HG02610 (cell line): ENCODE measurements at regions not wholly inside any gene's neighbourhood (a gene's known extent, or its start where the extent isn't known, plus 50 kb on each side); places are given as distances from the start of the nearest gene placed in this dataset.

Experiments
- ATAC-seq: cut with Tn5 transposase; IDR thresholded peaks from one replicate; pipeline ENCODE4 v1.9.1; 2021; ENCODE audit warnings: mild to moderate bottlenecking, moderate library complexity; ENCODE audit not compliant: unreplicated experiment

GRCh38 chr3:30162579-30162978 lies 443.8 kb upstream of the TGFBR2 start:
- no peak for ATAC-seq

- ATAC-seq = no peak
Observed at GRCh38 chr3:30166535-30166934, 439.9 kb upstream of the TGFBR2 start.

- ATAC-seq = no peak
Observed at GRCh38 chr3:30167541-30168011, 438.8 kb upstream of the TGFBR2 start.

- ATAC-seq = no peak
Observed at GRCh38 chr3:30169487-30169886, 436.9 kb upstream of the TGFBR2 start.

- ATAC-seq = no peak
Observed at GRCh38 chr3:30170681-30171438, 435.5 kb upstream of the TGFBR2 start.

GRCh38 chr3:30174357-30174756 lies 432.0 kb upstream of the TGFBR2 start:
- ATAC-seq = no peak

GRCh38 chr3:30180310-30181177 lies 425.9 kb upstream of the TGFBR2 start:
- ATAC-seq = no peak

GRCh38 chr3:30181178-30181465 lies 425.3 kb upstream of the TGFBR2 start:
- no peak for ATAC-seq

GRCh38 chr3:30181581-30181980 lies 424.8 kb upstream of the TGFBR2 start:
- no peak for ATAC-seq

GRCh38 chr3:30183421-30183820 lies 423.0 kb upstream of the TGFBR2 start:
- ATAC-seq = no peak

GRCh38 chr3:30184091-30184810 lies 422.1 kb upstream of the TGFBR2 start:
- ATAC-seq = no peak

- no peak for ATAC-seq
Observed at GRCh38 chr3:30185872-30186271, 420.5 kb upstream of the TGFBR2 start.

- no peak for ATAC-seq
Observed at GRCh38 chr3:30186741-30187219, 419.6 kb upstream of the TGFBR2 start.

- ATAC-seq = no peak
Observed at GRCh38 chr3:30187366-30187765, 419.0 kb upstream of the TGFBR2 start.

- ATAC-seq = no peak
Observed at GRCh38 chr3:30188713-30189112, 417.7 kb upstream of the TGFBR2 start.

- no peak for ATAC-seq
Observed at GRCh38 chr3:30189900-30190299, 416.5 kb upstream of the TGFBR2 start.

- ATAC-seq = no peak
Observed at GRCh38 chr3:30193625-30194044, 412.8 kb upstream of the TGFBR2 start.

GRCh38 chr3:30195352-30195751 lies 411.0 kb upstream of the TGFBR2 start:
- ATAC-seq = no peak

- ATAC-seq = no peak
Observed at GRCh38 chr3:30198162-30198561, 408.2 kb upstream of the TGFBR2 start.

- ATAC-seq = no peak
Observed at GRCh38 chr3:30199096-30199759, 407.2 kb upstream of the TGFBR2 start.

GRCh38 chr3:30199855-30200254 lies 406.5 kb upstream of the TGFBR2 start:
- no peak for ATAC-seq
